ENCODE measurements at regions not wholly inside any gene's neighbourhood (a gene's known extent, or its start where the extent isn't known, plus 50 kb on each side); places are given as distances from the start of the nearest gene placed in this dataset.

DNA sequence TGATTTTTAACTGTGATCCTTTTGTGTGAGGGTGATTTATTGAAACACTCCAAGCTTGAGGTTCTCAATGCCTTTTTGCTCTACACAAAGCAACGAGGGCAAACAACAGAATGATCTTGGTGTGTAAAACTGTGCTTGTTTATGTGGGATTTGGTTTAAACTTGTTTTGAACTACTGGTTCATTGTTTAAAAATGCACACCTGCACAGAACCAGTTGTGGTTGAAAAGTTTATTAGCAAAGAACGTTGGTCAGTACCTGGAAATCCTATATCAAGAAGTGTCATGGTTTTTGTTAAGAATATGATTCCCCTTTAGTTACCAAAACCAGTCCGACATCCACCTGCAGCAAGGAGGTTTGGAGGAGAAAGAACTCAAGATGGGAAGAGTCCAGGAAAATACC, 239.4 kb downstream of the WNT5A start:
- TF ChIP-seq, protein P1, sequence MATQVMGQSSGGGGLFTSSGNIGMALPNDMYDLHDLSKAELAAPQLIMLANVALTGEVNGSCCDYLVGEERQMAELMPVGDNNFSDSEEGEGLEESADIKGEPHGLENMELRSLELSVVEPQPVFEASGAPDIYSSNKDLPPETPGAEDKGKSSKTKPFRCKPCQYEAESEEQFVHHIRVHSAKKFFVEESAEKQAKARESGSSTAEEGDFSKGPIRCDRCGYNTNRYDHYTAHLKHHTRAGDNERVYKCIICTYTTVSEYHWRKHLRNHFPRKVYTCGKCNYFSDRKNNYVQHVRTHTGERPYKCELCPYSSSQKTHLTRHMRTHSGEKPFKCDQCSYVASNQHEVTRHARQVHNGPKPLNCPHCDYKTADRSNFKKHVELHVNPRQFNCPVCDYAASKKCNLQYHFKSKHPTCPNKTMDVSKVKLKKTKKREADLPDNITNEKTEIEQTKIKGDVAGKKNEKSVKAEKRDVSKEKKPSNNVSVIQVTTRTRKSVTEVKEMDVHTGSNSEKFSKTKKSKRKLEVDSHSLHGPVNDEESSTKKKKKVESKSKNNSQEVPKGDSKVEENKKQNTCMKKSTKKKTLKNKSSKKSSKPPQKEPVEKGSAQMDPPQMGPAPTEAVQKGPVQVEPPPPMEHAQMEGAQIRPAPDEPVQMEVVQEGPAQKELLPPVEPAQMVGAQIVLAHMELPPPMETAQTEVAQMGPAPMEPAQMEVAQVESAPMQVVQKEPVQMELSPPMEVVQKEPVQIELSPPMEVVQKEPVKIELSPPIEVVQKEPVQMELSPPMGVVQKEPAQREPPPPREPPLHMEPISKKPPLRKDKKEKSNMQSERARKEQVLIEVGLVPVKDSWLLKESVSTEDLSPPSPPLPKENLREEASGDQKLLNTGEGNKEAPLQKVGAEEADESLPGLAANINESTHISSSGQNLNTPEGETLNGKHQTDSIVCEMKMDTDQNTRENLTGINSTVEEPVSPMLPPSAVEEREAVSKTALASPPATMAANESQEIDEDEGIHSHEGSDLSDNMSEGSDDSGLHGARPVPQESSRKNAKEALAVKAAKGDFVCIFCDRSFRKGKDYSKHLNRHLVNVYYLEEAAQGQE (IDR thresholded peaks at IDR 0.05; ENCODE audit: insufficient read depth in 1 of 2, low read depth in 2 of 2, low read length in 2 of 2): no peak
- TF ChIP-seq SIN3A (IDR thresholded peaks at IDR 0.05; ENCODE audit: borderline replicate concordance, insufficient read depth, low read length) (no peak), POLR2AphosphoS5 (IDR thresholded peaks at IDR 0.05; ENCODE audit: low read depth, low read length) (no peak), TAF1 (IDR thresholded peaks at IDR 0.05; ENCODE audit: borderline replicate concordance, insufficient read depth, low read length) (no peak), FOXP2 (optimal IDR thresholded peaks at IDR 0.05; ENCODE audit: borderline replicate concordance, extremely low read depth, extremely low read length, insufficient read depth) (no peak)

DNA sequence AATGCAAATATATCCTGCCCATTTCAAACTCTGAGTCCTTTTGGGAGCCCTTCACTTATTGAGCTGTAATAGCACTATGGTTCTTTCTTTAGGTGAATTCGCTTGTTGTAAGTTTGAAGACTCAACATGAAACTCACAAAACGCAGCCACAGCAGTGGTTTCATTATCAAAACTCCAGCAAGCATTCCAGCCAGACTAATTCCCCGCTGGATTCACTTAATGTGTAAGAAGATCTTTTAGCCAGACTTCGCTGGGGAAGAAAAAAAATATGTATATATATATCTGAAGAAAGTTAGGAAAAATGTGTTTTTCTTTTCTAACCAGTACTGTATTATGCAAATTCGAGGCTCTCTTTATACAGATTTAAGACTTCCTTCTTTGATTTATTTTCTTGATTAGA, 241.1 kb downstream of the WNT5A start:
- TF ChIP-seq TAF1 (IDR thresholded peaks at IDR 0.05; ENCODE audit: borderline replicate concordance, insufficient read depth, low read length) (no peak), FOXP2 (optimal IDR thresholded peaks at IDR 0.05; ENCODE audit: borderline replicate concordance, extremely low read depth, extremely low read length, insufficient read depth) (no peak), SIN3A (IDR thresholded peaks at IDR 0.05; ENCODE audit: borderline replicate concordance, insufficient read depth, low read length) (no peak), POLR2AphosphoS5 (IDR thresholded peaks at IDR 0.05; ENCODE audit: low read depth, low read length) (no peak)
- TF ChIP-seq, protein P1 (IDR thresholded peaks at IDR 0.05; ENCODE audit: insufficient read depth in 1 of 2, low read depth in 2 of 2, low read length in 2 of 2): no peak

DNA sequence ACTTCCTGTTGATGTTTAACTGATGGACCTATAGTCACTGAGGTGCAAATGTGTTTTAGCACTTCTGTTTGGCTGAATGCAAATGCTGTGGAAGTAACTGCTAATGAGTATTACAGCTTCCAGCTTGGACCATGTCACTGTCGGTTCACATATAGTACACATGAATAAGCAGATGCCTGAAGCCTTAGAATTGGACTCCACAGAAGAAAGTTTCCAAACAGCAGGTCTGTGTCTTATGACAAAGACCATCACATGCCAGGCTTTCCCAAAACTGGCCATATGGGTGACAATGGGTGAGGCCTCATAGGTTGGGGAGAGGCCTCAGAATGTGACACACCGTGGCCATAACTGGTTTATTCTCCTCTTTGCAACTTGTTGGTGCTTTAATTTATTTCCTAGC, 241.8 kb downstream of the WNT5A start:
- no peak for TF ChIP-seq FOXP2 (optimal IDR thresholded peaks at IDR 0.05; ENCODE audit: borderline replicate concordance, extremely low read depth, extremely low read length, insufficient read depth)

DNA sequence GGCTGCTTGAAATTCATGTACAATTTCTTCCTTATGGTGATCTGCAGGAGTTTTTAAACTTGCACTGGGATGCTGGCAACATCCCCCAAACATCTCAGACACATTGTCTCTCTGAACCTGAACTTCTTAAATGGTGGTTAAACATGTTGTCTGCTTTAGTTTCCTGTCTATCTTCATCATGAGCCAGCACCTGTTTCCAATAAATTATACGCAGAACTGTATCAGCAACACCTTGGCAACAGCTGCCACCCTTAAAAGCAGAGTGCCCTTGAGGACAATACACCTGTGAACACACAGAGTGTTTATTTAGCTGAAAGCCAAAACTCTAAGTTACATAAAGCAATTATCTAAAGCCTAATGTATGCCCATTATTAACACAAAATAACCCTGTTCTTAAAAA, 242.9 kb downstream of the WNT5A start:
- TF ChIP-seq POLR2AphosphoS5 (IDR thresholded peaks at IDR 0.05; ENCODE audit: low read depth, low read length) (no peak), TAF1 (IDR thresholded peaks at IDR 0.05; ENCODE audit: borderline replicate concordance, insufficient read depth, low read length) (no peak), FOXP2 (optimal IDR thresholded peaks at IDR 0.05; ENCODE audit: borderline replicate concordance, extremely low read depth, extremely low read length, insufficient read depth) (no peak), SIN3A (IDR thresholded peaks at IDR 0.05; ENCODE audit: borderline replicate concordance, insufficient read depth, low read length) (no peak)
- TF ChIP-seq, protein P1 (IDR thresholded peaks at IDR 0.05; ENCODE audit: insufficient read depth in 1 of 2, low read depth in 2 of 2, low read length in 2 of 2): no peak

DNA sequence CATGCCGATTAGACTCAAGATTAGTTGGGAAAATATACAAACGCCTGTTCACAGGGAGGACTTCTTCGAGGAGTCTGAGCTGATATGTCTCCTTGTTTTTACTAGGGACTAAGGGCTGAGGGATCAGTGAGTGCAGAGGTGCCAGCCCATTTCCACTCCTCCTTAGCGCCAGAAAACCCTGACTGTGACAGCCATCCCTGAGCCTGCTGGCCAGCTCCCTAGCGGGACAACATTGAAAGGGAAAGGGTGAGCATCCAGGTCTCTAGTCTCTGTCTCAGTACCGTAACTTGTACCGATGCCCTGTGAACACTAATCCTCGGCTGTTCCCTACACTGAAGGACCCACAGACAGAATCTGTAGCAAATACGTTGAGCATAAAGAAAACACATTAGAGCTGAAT, 243.4 kb downstream of the WNT5A start:
- TF ChIP-seq SIN3A (IDR thresholded peaks at IDR 0.05; ENCODE audit: borderline replicate concordance, insufficient read depth, low read length): no peak
- TF ChIP-seq TAF1 (IDR thresholded peaks at IDR 0.05; ENCODE audit: borderline replicate concordance, insufficient read depth, low read length): no peak
- TF ChIP-seq, protein P1 (IDR thresholded peaks at IDR 0.05; ENCODE audit: insufficient read depth in 1 of 2, low read depth in 2 of 2, low read length in 2 of 2): no peak
- no peak for TF ChIP-seq FOXP2 (optimal IDR thresholded peaks at IDR 0.05; ENCODE audit: borderline replicate concordance, extremely low read depth, extremely low read length, insufficient read depth)
- no peak for TF ChIP-seq POLR2AphosphoS5 (IDR thresholded peaks at IDR 0.05; ENCODE audit: low read depth, low read length)
